GM18505 (cell line): ENCODE measurements at regions not wholly inside any gene's neighbourhood (a gene's known extent, or its start where the extent isn't known, plus 50 kb on each side); places are given as distances from the start of the nearest gene placed in this dataset.

Source experiments
- ATAC-seq: cut with Tn5 transposase; IDR thresholded peaks from one replicate; pipeline ENCODE4 v1.9.1; 2021; ENCODE audit not compliant: unreplicated experiment
- POLR2A ChIP-seq: IDR thresholded peaks from 4 replicates; pipeline ENCODE4 v1.6.1; 2011; ENCODE audit warnings: borderline replicate concordance; ENCODE audit not compliant: insufficient read depth, insufficient read length; ENCODE audit errors: extremely low read depth

DNA sequence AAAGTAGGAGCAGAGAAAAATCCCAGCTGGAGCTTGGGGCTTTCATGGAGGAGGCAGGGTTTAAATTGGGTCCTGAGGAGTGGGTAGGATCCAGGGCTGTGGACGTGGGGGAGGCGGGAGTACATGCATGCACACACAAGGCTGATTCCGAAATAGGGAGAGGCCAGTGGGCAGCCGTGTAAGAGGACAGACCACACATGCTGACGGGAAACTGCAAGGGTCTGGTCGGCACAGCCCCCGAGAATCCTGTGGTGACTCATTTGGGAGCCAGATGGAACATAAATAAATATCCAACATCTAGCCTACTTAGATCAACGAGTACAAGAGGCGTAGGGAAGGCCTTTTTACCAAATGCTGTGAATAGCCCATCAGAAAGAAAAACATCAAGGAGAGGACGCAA is 216.3 kb upstream of the ZNF507 start:
- ATAC-seq, result no peak
- no peak for TF ChIP-seq POLR2A

DNA sequence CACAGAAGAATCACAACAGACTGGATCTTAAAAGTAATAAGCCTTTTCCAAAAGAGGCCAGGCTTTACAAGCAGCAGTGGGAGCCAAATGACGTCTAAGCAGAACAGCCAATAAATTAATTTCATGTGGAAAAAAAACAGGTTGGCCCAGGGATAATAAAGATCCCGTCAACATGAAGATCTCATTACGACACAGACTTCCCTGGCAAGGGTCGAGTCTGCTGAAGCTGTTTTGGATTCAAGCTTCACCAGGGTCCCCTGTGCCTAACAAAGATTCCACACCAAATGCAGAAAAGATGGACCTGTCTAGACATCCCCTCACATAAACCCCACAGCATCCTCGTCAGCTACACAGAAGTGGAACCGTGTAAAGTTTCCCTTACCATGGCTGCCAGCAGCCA is 215.1 kb upstream of the ZNF507 start:
- ATAC-seq, result no peak
- TF ChIP-seq POLR2A, result no peak

DNA sequence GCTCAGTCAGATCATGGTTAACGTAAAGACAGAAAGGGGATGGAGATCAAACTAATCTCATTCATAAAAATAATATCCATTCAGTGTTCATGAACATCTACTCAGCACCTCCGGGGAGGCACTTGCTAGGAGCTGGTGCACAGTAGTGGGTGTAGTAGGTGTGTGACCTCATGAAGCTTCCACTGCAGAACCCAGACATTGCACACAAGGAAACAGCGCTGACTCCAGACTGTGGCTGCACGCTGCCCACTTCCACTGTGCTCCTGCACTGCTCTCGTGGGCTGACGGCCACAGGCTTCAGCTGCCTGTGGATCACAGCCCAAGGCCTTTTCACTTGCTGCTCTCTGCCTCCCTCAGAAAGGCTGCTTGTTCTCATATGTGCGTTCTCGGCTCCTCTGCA is 214.4 kb upstream of the ZNF507 start:
- no peak for ATAC-seq
- no peak for TF ChIP-seq POLR2A

DNA sequence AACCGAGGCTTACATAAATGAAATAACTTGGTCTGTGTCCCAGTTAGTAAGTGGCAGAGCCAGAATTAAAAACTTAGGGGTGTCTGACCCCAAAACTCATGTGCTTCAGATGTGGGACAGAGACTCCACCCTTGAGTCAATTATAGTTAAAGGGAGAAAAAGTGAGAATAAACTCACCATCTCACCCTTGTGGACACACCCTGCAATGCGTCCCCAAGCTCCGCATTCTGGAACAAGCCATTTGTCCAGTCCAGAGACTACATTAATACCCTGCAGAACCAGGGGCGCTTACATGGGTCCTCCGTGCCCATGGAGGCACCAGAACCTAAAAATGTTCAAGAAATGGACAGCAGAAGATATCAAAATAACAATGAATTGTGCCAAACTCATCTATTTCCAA is 207.0 kb upstream of the ZNF507 start:
- no peak for ATAC-seq
- no peak for TF ChIP-seq POLR2A

DNA sequence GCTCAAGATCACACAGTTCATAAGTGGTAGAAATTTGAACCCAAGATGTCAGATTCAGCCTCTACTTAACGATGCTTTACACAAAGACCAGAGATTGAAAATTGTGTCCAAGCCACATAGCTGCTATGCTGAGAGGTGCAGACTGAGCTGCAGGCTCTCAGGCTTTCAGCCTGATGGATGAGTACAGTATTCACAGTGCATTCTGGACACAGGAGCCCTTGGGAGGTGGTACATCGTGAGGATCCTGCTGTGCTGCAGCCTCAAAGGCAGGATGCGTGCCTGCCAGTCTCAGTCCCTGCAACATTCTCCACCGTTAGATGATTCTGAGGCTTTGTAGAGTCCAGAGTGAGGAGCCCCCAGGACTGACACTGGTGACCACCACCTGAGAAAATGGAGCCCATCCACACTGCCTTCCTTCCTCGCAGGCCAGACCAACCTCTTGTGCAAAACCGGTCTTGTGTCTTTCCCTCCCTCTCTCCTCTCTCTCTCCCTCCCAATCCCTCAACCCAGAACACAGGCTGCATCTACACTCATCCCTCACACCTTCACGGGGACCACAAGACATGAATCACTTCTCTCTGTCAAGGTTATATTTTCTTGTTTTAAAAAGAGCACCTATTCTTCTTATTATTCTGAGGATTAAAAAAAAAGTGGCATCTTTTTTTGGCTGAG is 203.4 kb upstream of the ZNF507 start:
- no peak for ATAC-seq
- TF ChIP-seq POLR2A, result no peak

DNA sequence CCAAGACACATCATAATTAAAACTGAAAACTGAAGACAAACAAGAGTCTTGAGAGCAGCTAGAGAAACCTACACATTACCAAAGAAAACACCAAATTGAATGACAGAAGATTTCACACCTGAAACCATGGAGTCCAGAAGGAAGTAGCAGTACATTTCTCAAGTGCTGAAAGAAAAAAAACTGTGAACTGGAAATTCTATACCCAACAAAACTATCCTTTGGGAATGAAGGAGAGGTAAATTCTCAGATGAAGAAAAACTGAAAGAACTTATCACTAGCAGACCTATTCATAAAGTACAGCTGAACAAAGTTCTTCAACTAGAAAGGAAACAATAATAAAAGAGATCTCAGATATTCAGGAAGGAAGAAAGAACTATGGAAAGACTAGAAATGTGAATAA is 198.7 kb upstream of the ZNF507 start:
- ATAC-seq, result no peak
- TF ChIP-seq POLR2A, result no peak

DNA sequence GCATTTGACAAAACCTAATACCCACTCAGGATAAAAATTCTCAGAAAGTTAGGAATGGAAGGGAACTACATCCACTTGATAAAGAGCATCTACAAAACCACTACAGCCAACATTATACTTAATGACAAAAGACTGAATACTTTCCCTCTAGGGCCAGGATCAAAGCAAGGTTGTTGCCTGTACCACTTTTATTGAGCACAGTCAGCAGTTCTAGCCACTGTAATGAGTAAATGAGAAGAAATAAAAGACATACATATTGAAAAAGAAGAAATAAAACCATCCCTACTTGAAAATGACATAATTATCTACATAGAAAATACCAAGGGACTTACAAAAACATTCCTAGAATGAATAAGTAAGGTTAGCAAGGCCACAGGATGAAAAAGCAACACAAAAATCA is 194.8 kb upstream of the ZNF507 start:
- TF ChIP-seq POLR2A, result no peak
- ATAC-seq, result no peak

DNA sequence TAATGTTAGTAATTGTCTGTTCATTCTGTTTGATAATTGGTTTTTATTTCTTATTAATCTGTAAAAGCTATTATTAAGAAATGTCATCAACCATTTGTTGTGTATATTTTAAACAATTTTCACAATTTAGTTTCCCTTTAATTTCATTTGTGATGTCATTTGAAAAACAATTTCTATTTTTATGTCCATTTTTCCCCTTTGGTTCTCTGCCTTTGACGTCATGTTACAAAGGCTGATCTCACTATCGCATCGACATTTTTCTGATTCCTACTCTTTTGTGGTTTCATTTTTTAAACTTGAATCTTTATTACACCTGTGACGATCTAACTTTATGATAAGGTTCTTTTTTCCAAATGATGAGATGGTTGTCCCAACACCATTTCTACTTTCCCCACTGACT is 191.0 kb upstream of the ZNF507 start:
- no peak for ATAC-seq
- no peak for TF ChIP-seq POLR2A

DNA sequence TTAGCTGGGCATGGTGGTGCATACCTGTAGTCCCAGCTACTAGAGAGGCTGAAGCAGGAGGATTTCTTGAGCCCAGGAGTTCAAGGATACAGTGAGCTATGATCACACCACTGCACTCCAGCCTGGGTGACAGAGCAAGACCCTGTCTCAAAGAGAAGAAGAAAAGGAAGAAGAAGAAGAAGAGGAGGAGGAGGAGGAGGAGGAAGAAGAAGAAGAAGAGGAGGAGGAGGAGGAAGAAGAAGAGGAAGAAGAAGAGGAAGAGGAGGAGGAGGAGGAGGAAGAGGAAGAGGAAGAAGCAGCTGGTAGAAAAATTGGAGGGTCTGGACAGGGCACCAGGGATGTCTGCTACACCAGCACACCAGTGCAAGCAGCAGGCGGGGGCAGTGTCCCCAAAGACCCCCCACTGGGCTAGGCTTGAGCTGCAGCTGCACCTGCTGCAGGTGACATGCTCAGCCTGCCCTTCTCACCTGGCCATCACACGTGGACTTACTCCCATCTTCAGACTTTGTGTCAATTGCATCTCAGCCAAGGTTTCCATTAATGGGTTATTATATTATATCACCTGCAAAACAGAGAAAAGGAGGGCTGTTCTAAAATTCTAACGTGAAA is 180.9 kb upstream of the ZNF507 start:
- no peak for ATAC-seq
- TF ChIP-seq POLR2A, result no peak

DNA sequence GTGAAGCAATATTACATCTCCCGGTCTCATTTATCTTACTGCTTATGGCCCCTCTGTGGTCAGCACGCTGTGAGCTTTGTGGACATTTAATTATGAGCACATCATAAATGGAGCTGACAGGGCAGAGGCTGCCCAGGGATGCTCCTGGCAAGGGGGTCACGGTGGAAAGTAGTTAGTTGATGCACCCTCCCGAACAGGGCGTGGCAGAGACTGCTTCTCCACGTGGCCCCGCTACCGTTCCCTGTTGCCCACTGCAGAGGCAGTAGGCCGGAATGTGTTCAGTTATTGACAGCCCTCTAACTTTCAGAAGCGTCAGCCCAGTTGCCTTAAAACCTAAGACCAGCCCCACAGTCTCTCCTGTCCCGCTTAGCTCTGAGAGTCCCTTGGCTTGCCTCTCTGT is 180.3 kb upstream of the ZNF507 start:
- TF ChIP-seq POLR2A, result no peak
- no peak for ATAC-seq

DNA sequence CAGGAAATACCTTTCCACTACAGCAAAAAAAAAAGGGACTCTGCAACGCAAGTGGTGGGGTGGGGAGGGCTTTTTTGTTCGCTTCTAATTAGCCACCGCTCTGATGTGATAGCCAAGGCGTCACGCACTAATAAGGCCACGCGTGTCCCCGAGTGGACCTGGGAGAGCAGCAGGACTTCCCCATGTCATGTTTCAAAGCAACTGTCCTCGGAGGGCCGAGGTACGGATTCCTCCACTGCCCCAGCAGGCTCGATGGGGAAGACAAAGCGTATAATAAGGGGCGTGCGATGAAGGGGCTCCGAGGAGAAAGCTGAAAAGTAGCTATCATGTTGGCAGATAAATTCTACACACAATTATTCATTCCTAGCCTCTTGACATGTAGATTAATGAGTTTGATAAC is 179.7 kb upstream of the ZNF507 start:
- no peak for ATAC-seq
- TF ChIP-seq POLR2A, result no peak

DNA sequence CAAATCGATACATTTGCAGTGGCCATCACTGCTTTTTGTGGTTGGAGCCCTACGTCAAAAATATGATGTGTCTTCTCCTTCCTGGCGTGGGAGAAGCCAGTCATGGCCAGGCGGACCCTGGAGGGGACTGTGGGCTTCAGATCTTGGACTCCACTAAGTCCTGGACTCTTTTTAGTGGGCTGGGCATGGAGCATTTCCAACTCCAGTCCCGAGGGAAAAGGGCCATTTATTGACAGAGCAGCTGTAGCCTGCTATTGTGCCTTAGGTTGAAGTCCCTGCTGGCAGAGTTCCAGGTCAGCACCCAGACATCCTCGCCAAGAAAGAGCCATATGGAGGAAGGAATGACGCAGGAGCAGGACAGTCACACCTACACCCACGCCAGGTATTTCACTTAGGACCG is 179.2 kb upstream of the ZNF507 start:
- no peak for ATAC-seq
- no peak for TF ChIP-seq POLR2A

DNA sequence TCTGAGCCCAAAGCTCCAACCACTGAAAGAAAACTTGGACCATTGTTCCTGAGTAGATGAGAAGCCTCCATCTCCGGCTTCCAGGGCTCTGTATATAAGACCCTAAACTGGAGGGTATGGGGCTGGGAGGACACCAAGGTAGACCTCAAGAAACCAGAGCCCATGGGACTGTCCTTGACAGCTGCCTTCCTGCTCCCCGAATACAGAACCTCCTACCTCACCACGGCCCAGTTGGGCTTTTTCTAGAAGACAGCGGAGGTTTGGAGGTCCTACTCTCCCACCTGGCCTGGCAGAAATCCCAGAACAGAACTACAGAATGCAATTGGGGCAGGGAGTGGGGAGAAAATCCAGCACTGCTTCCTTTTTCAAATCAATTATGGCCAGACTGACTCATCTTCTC is 177.3 kb upstream of the ZNF507 start:
- no peak for TF ChIP-seq POLR2A
- no peak for ATAC-seq

DNA sequence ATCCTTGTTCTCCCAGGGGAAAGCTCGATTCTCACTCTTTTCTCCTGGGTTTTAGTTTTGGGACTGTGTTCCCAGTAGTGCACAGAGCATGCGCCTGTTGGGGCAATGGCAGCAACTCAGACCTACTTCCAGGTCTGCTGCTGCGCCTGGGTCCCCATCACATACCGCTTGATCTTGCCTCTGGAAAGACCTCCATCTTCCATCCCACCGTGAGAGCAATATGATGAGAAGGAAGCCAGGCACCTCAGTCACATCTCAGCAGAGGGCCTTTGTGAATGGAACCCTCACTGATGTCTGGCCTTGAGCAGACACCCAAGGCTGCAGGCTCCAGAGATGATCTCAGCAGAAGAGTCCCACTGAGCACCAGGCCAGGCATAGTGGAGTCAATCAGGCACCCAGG is 176.8 kb upstream of the ZNF507 start:
- TF ChIP-seq POLR2A, result no peak
- no peak for ATAC-seq
